HG02870 (cell line): ENCODE measurements at regions not wholly inside any gene's neighbourhood (a gene's known extent, or its start where the extent isn't known, plus 50 kb on each side); places are given as distances from the start of the nearest gene placed in this dataset.
A peak's percentile ranks its signal among the peaks of the same experiment; 100 is the strongest.
"Not testable (repeated sequence)": the region's sequence is repeated elsewhere in the genome, so short reads cannot be mapped to it uniquely, and the experiment has no call there.

Experiments
- ATAC-seq: cut with Tn5 transposase; IDR thresholded peaks from one replicate; pipeline ENCODE4 v1.9.1; 2021; ENCODE audit warnings: mild to moderate bottlenecking, moderate library complexity; ENCODE audit not compliant: unreplicated experiment

- ATAC-seq = no peak
Measured at GRCh38 chr12:94916663-94917062, 86.8 kb downstream of the NDUFA12 start.

- no peak for ATAC-seq
Measured at GRCh38 chr12:94909663-94910062, 93.8 kb downstream of the NDUFA12 start.

- not testable (repeated sequence) for ATAC-seq
Measured at GRCh38 chr12:94905749-94906148, 97.7 kb downstream of the NDUFA12 start.

- no peak for ATAC-seq
Measured at GRCh38 chr12:94900496-94900895, 103.0 kb downstream of the NDUFA12 start.

GRCh38 chr12:94898388-94898787, 105.1 kb downstream of the NDUFA12 start:
- ATAC-seq = no peak

GRCh38 chr12:94892544-94893267, 110.8 kb downstream of the NDUFA12 start:
- no peak for ATAC-seq

- no peak for ATAC-seq
Measured at GRCh38 chr12:94889445-94890210, 113.9 kb downstream of the NDUFA12 start.

- ATAC-seq = no peak
Measured at GRCh38 chr12:94879542-94879941, 124.0 kb downstream of the NDUFA12 start.

GRCh38 chr12:94875525-94875924, 128.0 kb downstream of the NDUFA12 start:
- peak; percentile 41 for ATAC-seq

- no peak for ATAC-seq
Measured at GRCh38 chr12:94874518-94875302, 128.8 kb downstream of the NDUFA12 start.

- ATAC-seq = no peak
Measured at GRCh38 chr12:94873734-94874517, 129.6 kb downstream of the NDUFA12 start.

GRCh38 chr12:94872971-94873733, 130.3 kb downstream of the NDUFA12 start:
- peak; percentile 74 for ATAC-seq

- peak; percentile 10 for ATAC-seq
Measured at GRCh38 chr12:94872671-94872970, 130.9 kb downstream of the NDUFA12 start.

- ATAC-seq = no peak
Measured at GRCh38 chr12:94872007-94872653, 131.4 kb downstream of the NDUFA12 start.

GRCh38 chr12:94870511-94870910, 133.0 kb downstream of the NDUFA12 start:
- no peak for ATAC-seq

- no peak for ATAC-seq
Measured at GRCh38 chr12:94868161-94868560, 135.3 kb downstream of the NDUFA12 start.

GRCh38 chr12:94867066-94867855, 136.2 kb downstream of the NDUFA12 start:
- peak; percentile 44 for ATAC-seq

GRCh38 chr12:94864987-94865386, 138.5 kb downstream of the NDUFA12 start:
- no peak for ATAC-seq
